Germinal center (tissue), 1 donor: ENCODE measurements at regions not wholly inside any gene's neighbourhood (a gene's known extent, or its start where the extent isn't known, plus 50 kb on each side); places are given as distances from the start of the nearest gene placed in this dataset.
"Not testable (repeated sequence)": the region's sequence is repeated elsewhere in the genome, so short reads cannot be mapped to it uniquely, and the experiment has no call there.

ENCODE experiments used
- DNase-seq: peaks from one replicate; pipeline ENCODE4 v3.0.0; 2012; ENCODE audit warnings: mixed read lengths, low spot score

DNA sequence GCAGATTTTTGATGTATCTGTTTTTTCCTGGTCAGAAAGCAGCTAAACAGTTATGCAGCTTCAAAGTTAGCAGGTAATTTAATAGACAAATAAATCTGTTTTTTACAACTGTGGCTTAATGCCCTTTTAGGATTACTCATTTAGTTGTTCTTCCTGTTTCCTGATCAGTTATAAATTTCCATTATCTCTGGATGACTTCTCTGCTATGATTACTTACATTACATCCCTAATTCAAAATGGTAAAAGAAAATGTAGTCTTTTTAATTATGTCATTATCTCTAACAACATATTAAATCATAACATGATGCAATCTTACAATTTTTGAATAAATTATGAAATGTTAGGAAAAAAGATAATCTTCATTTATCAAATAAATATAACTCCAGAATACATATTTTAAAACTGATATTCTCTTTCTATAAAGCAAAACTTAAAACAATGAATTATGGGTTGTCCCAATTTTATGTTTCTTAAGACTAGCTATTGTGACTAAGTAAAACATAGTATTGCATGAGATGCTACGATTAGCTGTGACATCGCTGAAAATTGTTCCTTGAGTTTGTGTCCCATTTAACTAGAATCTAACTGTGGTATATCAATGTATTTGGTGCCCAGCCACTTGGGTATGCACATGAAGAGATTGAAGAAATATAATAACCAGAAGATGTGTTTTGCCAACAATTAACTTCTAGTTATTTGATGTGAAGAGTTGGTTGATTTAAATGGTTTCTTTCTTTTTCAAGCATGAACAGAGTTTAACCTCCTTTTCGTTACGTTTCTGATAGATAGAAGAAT lies 605.3 kb upstream of the SPRY2 start:
- no peak for DNase-seq

DNA sequence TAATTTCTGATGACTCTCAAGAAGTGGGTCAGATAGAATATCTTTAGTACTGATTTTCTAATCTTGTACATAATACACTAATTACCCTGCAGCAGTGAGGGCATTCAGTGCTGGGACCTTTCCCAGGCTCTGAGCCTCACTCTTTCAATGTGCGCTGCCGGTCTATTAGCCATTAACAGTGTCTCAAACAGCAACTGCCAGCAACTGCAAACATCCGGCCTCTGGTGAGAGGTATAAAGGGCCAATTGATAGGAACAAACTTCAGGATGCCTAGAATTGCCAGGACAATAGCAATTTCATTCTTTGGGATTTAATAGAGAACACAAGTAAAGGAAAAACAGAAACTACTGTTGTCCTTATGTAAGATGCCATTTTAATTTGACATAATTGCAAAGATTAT lies 604.4 kb upstream of the SPRY2 start:
- no peak for DNase-seq

DNA sequence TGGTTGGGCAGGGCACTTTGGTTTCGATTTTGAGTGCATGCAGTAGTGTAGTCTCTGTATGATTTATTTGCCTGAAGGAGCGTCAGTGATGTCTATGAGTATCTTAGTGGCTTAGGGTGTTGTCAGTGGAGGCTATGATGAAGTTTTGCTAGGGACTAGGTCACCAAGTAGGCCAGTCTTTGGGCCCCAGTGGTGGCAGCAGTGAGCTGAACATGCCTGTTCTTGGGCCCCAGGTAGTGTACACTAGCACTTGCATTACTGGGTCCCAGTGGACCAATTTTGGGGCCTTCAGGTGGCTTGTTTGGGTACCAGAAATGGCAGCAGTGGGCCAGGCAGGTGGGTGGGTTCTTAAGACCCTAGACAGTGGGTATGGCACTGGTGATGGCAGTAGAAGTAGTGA lies 598.7 kb upstream of the SPRY2 start:
- no peak for DNase-seq

- DNase-seq = no peak
Observed at GRCh38 chr13:80931766-80932165, 590.8 kb upstream of the SPRY2 start.

DNA sequence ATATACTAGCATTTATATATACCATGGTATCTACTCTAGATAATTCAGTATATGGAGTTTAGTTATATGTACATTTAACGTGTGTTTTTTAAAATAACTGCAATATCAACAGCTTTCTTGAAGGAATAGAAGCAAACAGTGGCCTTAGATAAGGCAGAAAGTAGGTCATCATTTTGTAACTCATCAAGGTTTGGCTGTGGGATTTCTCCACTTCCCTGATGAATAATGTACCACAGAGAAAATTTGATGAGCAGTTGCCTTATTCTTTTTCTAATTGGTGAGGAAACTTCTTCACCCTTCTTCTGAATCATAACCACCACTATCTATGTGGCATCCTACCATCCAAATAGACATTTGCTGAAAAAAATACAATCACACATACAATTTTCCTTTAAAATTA lies 590.2 kb upstream of the SPRY2 start:
- no peak for DNase-seq

DNA sequence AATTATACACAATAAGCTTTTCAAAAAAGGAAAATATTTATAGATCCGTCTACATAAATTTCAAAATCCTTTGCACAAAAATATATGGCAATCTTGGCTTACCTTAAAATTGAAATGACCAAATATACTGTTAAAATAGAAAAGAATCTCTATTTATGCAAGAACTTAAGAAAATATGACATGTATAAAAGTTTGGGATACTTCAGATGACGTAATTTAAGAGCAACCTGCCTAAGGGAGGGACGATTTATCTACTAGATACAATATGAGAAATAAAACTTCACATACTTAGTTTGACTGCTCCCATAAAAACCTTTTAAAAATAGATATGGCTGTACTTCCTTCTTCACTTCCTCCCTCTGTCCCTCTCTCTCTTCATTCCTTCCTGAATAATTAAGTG lies 587.3 kb upstream of the SPRY2 start:
- DNase-seq = no peak

- not testable (repeated sequence) for DNase-seq
Observed at GRCh38 chr13:80926024-80926423, 585.1 kb upstream of the SPRY2 start.

DNA sequence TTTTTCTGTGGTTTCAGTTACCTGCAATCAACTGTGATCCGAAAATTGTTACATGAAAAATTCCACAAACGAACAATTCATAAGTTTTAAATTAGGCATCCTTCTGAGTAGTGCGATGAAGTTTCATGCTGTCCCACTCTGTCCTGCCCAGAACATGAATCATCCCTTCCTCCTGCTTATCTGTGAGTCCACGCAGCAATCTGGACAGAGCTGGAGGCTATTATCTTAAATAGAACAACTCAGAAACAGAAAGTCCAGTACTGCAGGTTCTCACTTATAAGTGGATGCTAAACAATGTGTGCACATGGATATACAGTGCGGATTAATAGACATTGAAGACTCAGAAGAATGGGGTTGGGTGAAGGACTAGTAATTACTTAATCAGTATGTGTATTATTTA lies 583.7 kb upstream of the SPRY2 start:
- DNase-seq = no peak

DNA sequence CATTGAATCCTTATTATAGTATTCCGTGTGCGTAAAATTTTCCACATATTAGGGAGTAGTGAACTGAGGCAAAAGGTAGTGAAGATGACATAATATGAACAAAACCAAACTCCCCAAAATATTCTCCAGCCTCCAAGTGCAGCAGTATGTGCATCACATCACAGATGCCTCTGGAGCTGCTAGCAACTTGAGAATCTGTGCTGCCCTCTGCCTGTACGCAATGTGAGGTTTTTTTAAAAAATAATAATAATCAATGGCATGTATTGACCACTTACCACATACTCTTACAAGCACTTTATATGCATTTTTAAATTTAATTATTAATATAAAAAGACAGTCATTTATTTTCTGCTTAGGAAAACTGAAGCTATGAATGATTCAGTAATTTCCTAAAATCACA lies 583.0 kb upstream of the SPRY2 start:
- no peak for DNase-seq

- no peak for DNase-seq
Observed at GRCh38 chr13:80921971-80922370, 581.0 kb upstream of the SPRY2 start.

DNA sequence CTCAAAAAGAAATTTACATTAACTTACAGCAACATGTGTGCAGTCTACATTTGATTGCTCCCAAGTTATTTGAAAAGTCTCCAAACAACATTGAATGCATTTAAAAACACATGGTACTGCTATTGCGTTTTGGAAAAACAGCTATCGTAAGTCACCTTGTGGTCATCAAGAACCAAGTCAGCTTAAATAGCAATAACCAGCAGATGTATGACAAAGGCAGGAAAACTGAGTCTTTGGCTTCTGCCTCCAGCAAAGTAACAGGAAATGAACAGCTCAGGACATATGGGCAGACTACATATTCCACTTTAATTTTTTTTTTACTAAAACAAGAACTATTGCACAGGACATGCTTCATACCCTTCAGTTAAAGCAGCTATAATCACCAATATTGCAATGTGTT lies 580.6 kb upstream of the SPRY2 start:
- no peak for DNase-seq

- no peak for DNase-seq
Observed at GRCh38 chr13:80906860-80907259, 565.9 kb upstream of the SPRY2 start.

GRCh38 chr13:80904386-80904785 lies 563.5 kb upstream of the SPRY2 start:
- no peak for DNase-seq

DNA sequence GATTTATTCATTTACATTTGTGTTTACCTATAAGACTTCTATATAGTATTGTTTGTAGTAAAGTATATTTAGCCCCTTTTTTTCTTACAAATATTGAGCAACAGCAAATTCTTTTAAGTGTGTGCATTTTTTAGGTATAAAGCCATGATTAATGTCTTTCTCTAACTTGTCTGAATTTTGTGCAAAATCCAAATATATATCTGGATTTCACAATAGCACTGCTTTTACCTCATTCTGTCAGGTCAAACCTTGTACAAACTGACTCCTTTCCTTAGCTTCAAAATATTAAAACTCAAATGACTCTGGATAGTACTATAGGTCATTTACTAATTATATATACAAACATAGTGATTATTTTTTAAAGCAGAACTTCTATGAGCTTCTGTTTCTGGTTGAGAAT lies 563.0 kb upstream of the SPRY2 start:
- DNase-seq = no peak

- DNase-seq = no peak
Observed at GRCh38 chr13:80901530-80901929, 560.6 kb upstream of the SPRY2 start.

GRCh38 chr13:80901111-80901510 lies 560.2 kb upstream of the SPRY2 start:
- DNase-seq = no peak

GRCh38 chr13:80900561-80900960 lies 559.6 kb upstream of the SPRY2 start:
- DNase-seq = no peak

GRCh38 chr13:80897641-80898040 lies 556.7 kb upstream of the SPRY2 start:
- not testable (repeated sequence) for DNase-seq

DNA sequence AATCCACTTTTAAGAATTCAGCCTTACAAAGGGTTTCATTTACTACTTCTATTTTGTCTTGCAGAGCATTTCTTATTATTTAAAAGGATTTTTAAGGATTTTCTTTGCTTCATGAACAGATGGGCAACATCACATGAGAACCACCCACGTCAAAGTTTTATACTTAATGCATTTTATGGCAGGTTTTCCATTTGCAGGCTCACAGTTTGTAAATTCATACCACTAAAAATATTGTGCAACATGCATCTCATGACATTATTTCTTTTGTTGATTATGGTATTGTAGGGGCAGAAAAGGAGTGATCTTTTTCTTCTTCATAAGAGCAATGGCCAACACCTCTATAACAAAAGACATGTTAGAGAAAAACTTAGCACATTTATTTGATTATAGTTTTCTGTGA lies 554.0 kb upstream of the SPRY2 start:
- DNase-seq = no peak

DNA sequence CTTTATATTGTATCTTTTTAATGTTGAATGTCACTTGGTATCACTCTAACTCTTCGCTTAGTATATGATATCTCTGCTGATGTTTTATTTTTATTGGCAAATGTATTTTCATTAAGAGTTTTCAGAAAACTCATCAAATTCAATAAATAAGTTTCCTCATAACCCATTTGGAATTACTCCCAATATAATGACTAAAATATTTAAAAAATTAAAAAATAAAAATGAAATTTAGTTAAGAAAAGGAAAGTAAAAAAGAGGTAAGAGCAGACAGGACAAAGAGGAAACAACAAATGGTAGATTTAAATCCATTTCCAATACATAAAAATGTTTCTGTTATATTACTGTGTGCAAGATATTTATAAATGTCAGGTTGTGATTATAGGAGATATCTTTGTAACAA lies 548.9 kb upstream of the SPRY2 start:
- no peak for DNase-seq

DNA sequence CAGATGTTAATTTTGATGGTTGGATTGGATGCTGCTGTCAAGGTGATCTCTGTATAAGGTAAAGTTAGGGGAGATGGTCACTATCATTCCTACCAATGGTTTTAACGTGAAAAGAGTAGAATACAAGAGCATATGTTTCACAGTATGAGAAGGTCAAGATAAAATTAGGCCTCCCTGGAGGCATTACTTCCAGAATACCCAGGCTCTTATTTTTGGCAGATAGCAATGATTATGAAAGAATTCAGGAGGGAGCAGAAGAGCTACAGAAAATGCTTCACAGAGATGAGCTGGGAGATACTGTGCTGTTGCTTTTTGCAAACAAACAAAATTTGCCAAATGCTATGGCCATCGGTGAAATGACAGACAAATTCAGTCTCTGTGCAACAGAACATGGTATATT lies 547.5 kb upstream of the SPRY2 start:
- no peak for DNase-seq

GRCh38 chr13:80884056-80884785 lies 543.3 kb upstream of the SPRY2 start:
- DNase-seq = no peak

DNA sequence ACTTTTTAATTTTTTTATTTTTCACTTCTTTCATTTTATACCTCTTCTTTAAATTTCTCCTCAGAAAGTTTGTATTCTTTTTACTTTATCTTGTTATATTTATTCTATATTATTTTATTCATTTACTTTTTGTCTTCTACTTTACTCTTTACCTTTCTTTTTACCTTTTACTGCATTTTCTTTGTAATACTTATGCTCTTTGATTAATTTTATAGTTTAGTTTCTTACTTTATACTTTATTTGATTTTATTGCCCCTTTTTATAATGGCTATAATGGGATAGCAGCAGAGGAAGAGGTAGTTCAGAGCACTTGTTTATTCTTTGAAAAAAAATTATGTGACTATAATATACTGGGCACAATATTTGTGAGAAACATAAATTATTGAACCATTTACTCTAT lies 542.6 kb upstream of the SPRY2 start:
- DNase-seq = no peak

DNA sequence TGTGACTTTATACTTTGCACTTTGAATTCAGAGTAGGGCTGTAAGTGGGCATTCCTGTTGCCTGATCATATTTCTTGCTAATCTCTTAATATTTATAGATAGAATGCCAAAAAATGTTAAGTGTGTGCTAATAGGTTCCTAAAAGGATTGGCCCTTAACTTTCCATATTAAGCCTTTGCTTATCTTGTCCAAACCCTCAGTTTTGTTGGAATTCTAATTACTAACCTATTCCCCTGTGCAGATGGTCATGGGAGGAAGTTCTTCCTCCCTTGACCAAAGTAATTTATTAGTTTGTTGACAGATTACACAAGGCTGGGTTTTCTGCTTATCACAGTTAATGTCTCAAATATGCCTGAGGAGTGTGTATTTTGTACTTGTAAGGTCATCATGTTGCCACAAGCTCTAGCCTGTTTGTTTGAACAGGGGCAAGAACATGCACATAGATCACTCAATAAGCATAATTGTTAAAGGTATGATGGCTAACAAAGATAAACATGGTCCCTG lies 541.1 kb upstream of the SPRY2 start:
- no peak for DNase-seq
